Effector memory CD4-positive, alpha-beta T cell (primary cell): ENCODE measurements at regions not wholly inside any gene's neighbourhood (a gene's known extent, or its start where the extent isn't known, plus 50 kb on each side); places are given as distances from the start of the nearest gene placed in this dataset.

Experiments used
- DNase-seq, 3 donors: peaks; one replicate each; pipeline ENCODE4 v3.0.0-alpha.2; 2020
- H3K27ac ChIP-seq: 2 replicates; pipeline ENCODE4 v1.7.0; 2013; ENCODE audit warnings: mild to moderate bottlenecking, low read length, moderate library complexity; ENCODE audit not compliant: insufficient read depth, poor library complexity, severe bottlenecking
- H3K27me3 ChIP-seq: replicated peaks from 2 replicates; pipeline ENCODE4 v1.7.0; 2013; ENCODE audit warnings: mild to moderate bottlenecking, low read length; ENCODE audit not compliant: insufficient read depth, control insufficient read depth, poor library complexity, severe bottlenecking
- H3K36me3 ChIP-seq: 2 replicates; pipeline ENCODE4 v1.7.0; 2013; ENCODE audit warnings: mild to moderate bottlenecking, low read length, moderate library complexity; ENCODE audit not compliant: control insufficient read depth, insufficient read depth
- H3K4me1 ChIP-seq: 2 replicates; pipeline ENCODE4 v1.7.0; 2013; ENCODE audit warnings: low read length, mild to moderate bottlenecking; ENCODE audit not compliant: control insufficient read depth, insufficient read depth, poor library complexity, severe bottlenecking
- H3K4me3 ChIP-seq: 2 replicates; pipeline ENCODE4 v1.7.0; 2013; ENCODE audit warnings: low read length, low read depth, mild to moderate bottlenecking; ENCODE audit not compliant: insufficient read depth, poor library complexity, severe bottlenecking
- H3K9me3 ChIP-seq: 2 replicates; pipeline ENCODE4 v1.7.0; 2013; ENCODE audit warnings: mild to moderate bottlenecking, low read length, moderate library complexity; ENCODE audit not compliant: control insufficient read depth

DNA sequence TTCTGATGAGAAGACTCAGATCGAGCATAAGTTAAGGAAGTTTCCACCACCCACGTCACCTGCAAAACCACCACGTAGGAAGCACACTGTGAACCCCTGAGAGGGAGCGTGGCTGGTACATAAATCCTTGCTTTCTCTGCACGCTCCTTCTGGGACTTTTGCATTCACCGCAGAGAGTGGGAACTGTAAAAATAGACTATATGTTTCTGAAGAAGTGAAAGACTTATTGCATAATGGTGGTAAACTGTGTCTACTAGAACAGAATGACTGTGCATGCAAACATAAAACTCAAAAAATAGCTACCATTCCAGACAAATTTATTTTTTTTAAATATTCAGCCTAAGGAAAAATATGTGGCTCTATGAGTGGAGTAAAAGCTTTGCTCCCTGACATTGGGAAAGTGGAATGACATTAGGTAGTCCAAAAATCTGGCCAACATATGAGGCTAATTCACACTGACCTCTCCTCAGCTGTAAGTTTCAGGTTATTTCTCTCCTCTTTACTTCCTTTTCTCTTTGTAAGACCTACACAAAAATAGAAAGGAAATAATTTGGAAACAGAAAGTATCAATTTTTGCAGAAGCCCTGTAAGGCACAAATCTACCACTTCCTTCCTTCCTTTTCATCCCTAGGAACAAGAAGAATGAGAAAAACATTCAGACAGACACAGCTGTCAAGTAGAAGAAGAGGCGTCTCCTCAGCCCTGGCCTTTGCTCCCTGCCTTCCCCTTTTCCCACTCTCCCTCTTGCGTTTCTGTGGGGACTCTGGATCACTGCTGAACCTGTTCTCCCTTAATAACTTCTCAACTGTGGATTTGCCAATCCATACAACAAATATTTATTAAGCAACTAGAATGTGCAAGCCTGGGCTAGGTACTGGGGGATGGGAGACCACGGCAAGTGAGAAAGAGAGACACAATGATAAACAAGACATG, 264.3 kb upstream of the FOXN3 start:
- H3K9me3 ChIP-seq = no peaks in the 10 kb centered on the region
- H3K36me3 ChIP-seq = no peaks in the 10 kb centered on the region
- H3K4me1 ChIP-seq = peaks cover 25% of the 10 kb centered on the region
- H3K27ac ChIP-seq = peak overlapping the region; percentile 15
- H3K4me3 ChIP-seq = peak overlapping the region; percentile 18
- H3K27me3 ChIP-seq = no peaks in the 10 kb centered on the region
- no peak for DNase-seq

DNA sequence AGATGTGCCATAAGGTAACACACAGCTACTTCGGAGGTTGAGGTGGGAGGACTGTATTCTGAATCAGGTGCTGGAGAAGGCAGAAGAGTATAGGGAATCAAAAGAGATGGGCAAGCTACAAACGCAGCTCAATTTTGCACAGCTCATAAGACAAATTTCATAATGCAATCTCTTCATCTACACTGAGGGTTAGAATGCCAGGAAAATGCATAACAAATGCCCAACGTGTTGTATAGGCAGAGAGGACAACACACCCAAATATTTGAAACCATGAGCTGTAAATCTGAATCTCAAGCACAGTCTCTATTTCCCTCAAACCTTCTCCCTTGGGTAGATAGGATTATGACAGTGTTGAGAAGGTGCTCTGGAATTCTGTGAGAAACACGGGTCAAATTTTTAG, 263.1 kb upstream of the FOXN3 start:
- no peak overlapping the region for H3K27ac ChIP-seq
- no peaks in the 10 kb centered on the region for H3K9me3 ChIP-seq
- DNase-seq = no peak
- no peaks in the 10 kb centered on the region for H3K36me3 ChIP-seq
- peaks cover 29% of the 10 kb centered on the region for H3K4me1 ChIP-seq
- no peaks in the 10 kb centered on the region for H3K27me3 ChIP-seq
- H3K4me3 ChIP-seq = no peak overlapping the region

DNA sequence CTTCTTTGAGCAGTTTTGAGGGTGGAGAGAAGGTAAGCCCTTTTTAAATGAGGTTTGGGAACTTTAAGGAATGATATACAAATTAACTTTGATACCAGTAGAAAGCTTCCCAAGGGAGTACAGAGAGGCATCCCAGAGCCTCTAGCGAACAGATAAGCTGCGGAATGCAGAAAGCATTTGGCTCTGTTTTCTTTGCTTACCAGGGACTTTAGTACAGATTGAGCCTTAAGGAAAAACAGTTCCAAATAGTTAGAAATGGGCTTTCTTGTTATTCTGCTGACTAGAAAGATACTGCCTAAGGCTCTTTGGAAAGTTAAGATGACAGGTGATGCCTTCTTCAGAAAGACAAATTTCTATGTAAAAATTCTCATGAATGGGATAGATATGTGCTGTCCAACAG, 261.7 kb upstream of the FOXN3 start:
- Histone ChIP-seq H3K9me3 (no peaks in the 10 kb centered on the region), H3K4me3 (no peak overlapping the region), H3K36me3 (no peaks in the 10 kb centered on the region), H3K4me1 (peaks cover 29% of the 10 kb centered on the region), H3K27ac (no peak overlapping the region), H3K27me3 (no peaks in the 10 kb centered on the region)
- no peak for DNase-seq

- H3K36me3 ChIP-seq = no peaks in the 10 kb centered on the region
- H3K27ac ChIP-seq = no peak overlapping the region
- no peak overlapping the region for H3K4me3 ChIP-seq
These were observed 258.6 kb upstream of the FOXN3 start for GRCh38 chr14:89675590-89675989.

GRCh38 chr14:89674936-89675335, 257.9 kb upstream of the FOXN3 start:
- Histone ChIP-seq H3K9me3 (no peaks in the 10 kb centered on the region), H3K4me3 (no peak overlapping the region), H3K4me1 (peaks cover 4% of the 10 kb centered on the region), H3K27ac (no peak overlapping the region), H3K36me3 (no peaks in the 10 kb centered on the region), H3K27me3 (no peaks in the 10 kb centered on the region)
- no peak for DNase-seq

More at GRCh38 chr14:89675590-89675989, 258.6 kb upstream of the FOXN3 start:
- no peaks in the 10 kb centered on the region for H3K9me3 ChIP-seq
- no peak for DNase-seq
- H3K4me1 ChIP-seq = peaks cover 7% of the 10 kb centered on the region
- no peaks in the 10 kb centered on the region for H3K27me3 ChIP-seq

DNA sequence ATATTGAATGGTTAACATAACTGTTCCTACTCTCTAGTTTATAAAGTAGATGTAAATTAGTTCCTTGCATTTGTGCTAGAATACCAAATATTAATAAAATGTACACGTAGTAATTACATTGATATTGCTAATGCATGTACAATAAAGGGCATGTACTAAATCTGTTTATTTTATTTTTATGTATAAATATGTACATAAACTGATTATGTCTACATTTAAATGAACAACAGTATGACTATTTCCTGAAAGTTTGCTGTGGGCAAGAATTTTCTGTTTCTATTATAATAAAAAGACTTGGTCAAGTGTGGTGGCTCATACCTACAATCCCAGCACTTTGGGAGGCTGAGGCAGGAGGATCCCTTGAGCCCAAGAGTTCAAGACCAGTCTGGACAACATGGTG, 257.2 kb upstream of the FOXN3 start:
- no peak overlapping the region for H3K4me3 ChIP-seq
- peaks cover 4% of the 10 kb centered on the region for H3K4me1 ChIP-seq
- H3K27me3 ChIP-seq = no peaks in the 10 kb centered on the region
- no peaks in the 10 kb centered on the region for H3K9me3 ChIP-seq
- H3K27ac ChIP-seq = no peak overlapping the region
- H3K36me3 ChIP-seq = no peaks in the 10 kb centered on the region
- no peak for DNase-seq

DNA sequence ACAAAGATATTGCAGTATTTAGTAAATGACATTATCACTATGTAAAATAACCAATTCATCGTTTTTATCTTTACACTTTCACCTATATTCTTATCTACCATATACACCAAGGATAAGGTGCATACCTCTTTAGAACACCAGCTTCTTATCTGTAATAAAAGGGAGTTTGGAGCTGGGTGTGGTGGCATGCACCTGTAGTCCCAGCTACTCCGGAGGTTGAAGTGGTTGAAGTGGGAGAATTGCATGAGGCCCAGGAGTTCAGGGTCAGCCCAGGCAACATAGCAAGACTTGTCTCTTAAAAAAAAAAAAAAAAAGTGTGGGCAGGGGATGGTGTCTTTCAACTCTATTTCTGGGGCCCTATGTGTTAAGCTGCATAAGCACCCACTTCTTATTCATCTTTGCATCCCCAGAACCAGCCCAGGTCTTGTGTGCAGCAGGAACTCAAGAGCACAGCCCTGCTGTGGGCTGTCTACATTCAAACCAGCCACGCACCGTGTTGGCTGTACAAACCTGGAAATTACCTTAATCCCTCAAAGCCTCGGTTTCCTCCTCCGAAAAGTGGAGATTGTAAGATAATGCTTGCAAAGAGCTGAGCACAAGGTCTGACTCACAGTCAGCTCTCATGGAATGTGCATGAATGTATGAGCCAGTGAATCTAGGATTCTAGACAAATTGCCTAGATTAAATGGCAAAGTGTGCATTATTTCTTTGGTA, 256.6 kb upstream of the FOXN3 start:
- Histone ChIP-seq H3K4me1 (peaks cover 4% of the 10 kb centered on the region), H3K4me3 (no peak overlapping the region), H3K9me3 (no peaks in the 10 kb centered on the region), H3K27ac (no peak overlapping the region), H3K36me3 (no peaks in the 10 kb centered on the region), H3K27me3 (no peaks in the 10 kb centered on the region)
- DNase-seq = no peak

- DNase-seq = no peak
These were observed 255.8 kb upstream of the FOXN3 start for GRCh38 chr14:89672636-89673511.

DNA sequence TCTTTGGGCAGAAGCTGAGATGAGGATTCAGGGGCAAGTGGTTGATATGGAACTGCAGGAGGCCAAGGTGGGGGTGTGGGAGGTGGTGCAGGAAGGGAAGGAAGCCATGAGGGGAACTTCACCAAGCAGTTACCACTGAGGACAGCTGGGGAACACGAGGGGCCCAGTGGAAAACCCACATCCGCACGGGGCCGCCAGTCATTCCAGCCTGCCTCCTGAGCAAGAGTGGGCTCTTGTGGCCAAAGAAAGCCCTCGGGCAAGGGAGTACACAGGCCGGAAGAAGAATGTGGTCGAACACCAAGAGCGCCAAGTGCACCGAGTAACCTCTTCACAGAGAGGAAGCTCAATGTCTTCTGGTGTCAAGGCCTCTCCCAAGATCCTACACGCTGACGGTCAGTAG, 252.2 kb upstream of the FOXN3 start:
- Histone ChIP-seq H3K36me3 (no peaks in the 10 kb centered on the region), H3K9me3 (no peaks in the 10 kb centered on the region), H3K4me1 (no peaks in the 10 kb centered on the region), H3K4me3 (no peak overlapping the region), H3K27ac (no peak overlapping the region), H3K27me3 (no peaks in the 10 kb centered on the region)
- no peak for DNase-seq

More at GRCh38 chr14:89672636-89673511, 255.8 kb upstream of the FOXN3 start:
- Histone ChIP-seq H3K4me3 (no peak overlapping the region), H3K27ac (no peak overlapping the region), H3K4me1 (peaks cover 4% of the 10 kb centered on the region), H3K36me3 (no peaks in the 10 kb centered on the region), H3K27me3 (no peaks in the 10 kb centered on the region), H3K9me3 (no peaks in the 10 kb centered on the region)
